Tibial nerve (tissue), 4 donors: ENCODE measurements at regions not wholly inside any gene's neighbourhood (a gene's known extent, or its start where the extent isn't known, plus 50 kb on each side); places are given as distances from the start of the nearest gene placed in this dataset.

Experiments used
- DNase-seq, 2 donors: peaks; one replicate each; pipeline ENCODE4 v3.0.0-alpha.2; 2019; ENCODE audit warnings: low spot score in 2 of 2
- H3K27ac ChIP-seq, 4 donors: fragments of 200-600 bp; sonication (generic) in 3 of 4; one replicate each; pipeline ENCODE4 v1.5.1; 2017 to 2019; ENCODE audit warnings: mild to moderate bottlenecking in 1 of 4
- H3K27me3 ChIP-seq, 2 donors: fragments of 200-600 bp; sonication (generic) in 1 of 2; one replicate each; pipeline versions ENCODE4 v1.5.1 to v1.6.0; 2017 to 2019
- H3K36me3 ChIP-seq, 3 donors: fragments of 200-600 bp; sonication (generic); one replicate each; pipeline ENCODE4 v1.5.1; 2018 to 2019
- H3K4me1 ChIP-seq, 4 donors: fragments of 200-600 bp; sonication (generic) in 3 of 4; one replicate each; pipeline ENCODE4 v1.5.1; 2017 to 2019
- H3K4me3 ChIP-seq, 4 donors: fragments of 200-600 bp; sonication (generic) in 3 of 4; one replicate each; pipeline ENCODE4 v1.5.1; 2017 to 2019; ENCODE audit warnings: mild to moderate bottlenecking in 1 of 4, moderate library complexity in 1 of 4
- H3K9me3 ChIP-seq, 4 donors: fragments of 200-600 bp; sonication (generic) in 3 of 4; one replicate each; pipeline ENCODE4 v1.5.1; 2017 to 2019
- CTCF ChIP-seq, 5 experiments: fragments of 200-600 bp in 3 of 5; fragments of 450-650 bp in 2 of 5; sonication (generic) in 3 of 5; IDR thresholded peaks; one replicate each; pipeline ENCODE4 v1.5.1; 2016 to 2019; ENCODE audit warnings: antibody characterized with exemption in 5 of 5, mild to moderate bottlenecking in 3 of 5, moderate library complexity in 2 of 5
- EP300 ChIP-seq, 2 donors: sonication (generic); formaldehyde crosslinking; IDR thresholded peaks; one replicate each; pipeline ENCODE4 v1.6.1; 2017; ENCODE audit warnings: antibody characterized with exemption in 2 of 2, mild to moderate bottlenecking in 1 of 2
- POLR2A ChIP-seq, 2 donors: fragments of 450-650 bp; IDR thresholded peaks; one replicate each; pipeline ENCODE4 v1.6.1; 2017; ENCODE audit warnings: antibody characterized with exemption in 2 of 2, mild to moderate bottlenecking in 2 of 2, moderate library complexity in 2 of 2
- WGBS, 2 donors: methylation state at CpG; one replicate each; pipeline ENCODE4 v1.1.5; 2018; 5-methylcytosine and 5-hydroxymethylcytosine counted together

- no peaks in the 10 kb centered on the region for H3K27me3 ChIP-seq
- H3K27ac ChIP-seq, result no peak overlapping the region
- H3K4me3 ChIP-seq, result no peak overlapping the region
- TF ChIP-seq POLR2A (IDR thresholded peaks at IDR 0.05) (no peak), CTCF (IDR thresholded peaks at IDR 0.05) (no peak), EP300 (IDR thresholded peaks at IDR 0.05) (no peak)
- H3K4me1 ChIP-seq, result no peaks in the 10 kb centered on the region
- no peak for DNase-seq
- H3K9me3 ChIP-seq, result no peaks in the 10 kb centered on the region
- no peaks in the 10 kb centered on the region for H3K36me3 ChIP-seq
These were observed 74.6 kb upstream of the TMEM106B start for GRCh38 chr7:12136523-12136922.

- 41 to 94% methylated on average over 1 of the region's 1 CpG for WGBS, 2 donors
- DNase-seq, result no peak
These were observed 73.8 kb upstream of the TMEM106B start for GRCh38 chr7:12137283-12137682.

GRCh38 chr7:12138421-12138820 is 72.7 kb upstream of the TMEM106B start:
- WGBS, 2 donors, result 85 to 89% methylated on average over 4 of the region's 4 CpGs
- TF ChIP-seq CTCF (IDR thresholded peaks at IDR 0.05) (no peak), EP300 (IDR thresholded peaks at IDR 0.05) (no peak), POLR2A (IDR thresholded peaks at IDR 0.05) (no peak)
- Histone ChIP-seq H3K4me1 (no peaks in the 10 kb centered on the region), H3K9me3 (no peaks in the 10 kb centered on the region), H3K27me3 (no peaks in the 10 kb centered on the region), H3K36me3 (no peaks in the 10 kb centered on the region), H3K4me3 (no peak overlapping the region), H3K27ac (no peak overlapping the region)
- no peak for DNase-seq

More at GRCh38 chr7:12137283-12137682, 73.8 kb upstream of the TMEM106B start:
- Histone ChIP-seq H3K9me3 (no peaks in the 10 kb centered on the region), H3K36me3 (no peaks in the 10 kb centered on the region), H3K4me3 (no peak overlapping the region), H3K27me3 (no peaks in the 10 kb centered on the region), H3K27ac (no peak overlapping the region), H3K4me1 (no peaks in the 10 kb centered on the region)
- TF ChIP-seq EP300 (IDR thresholded peaks at IDR 0.05) (no peak), POLR2A (IDR thresholded peaks at IDR 0.05) (no peak), CTCF (IDR thresholded peaks at IDR 0.05) (no peak)

DNA sequence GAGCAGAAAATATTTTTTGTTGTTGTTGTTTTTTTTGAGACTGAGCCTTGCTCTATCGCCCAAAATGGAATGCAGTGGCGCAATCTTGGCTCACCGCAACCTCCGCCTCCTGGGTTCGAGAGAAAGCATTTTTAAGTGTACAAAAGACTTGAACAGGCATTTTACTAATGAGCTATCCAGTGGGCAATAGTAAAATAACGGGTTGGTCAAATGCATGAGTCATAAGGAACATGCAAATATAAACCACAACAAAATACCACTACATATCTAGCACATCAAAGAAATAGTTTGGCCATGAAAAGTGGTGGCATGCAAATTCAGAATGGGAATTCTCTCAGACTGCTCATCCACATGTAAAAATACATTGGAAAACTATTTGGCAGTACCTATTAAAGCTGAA is 71.7 kb upstream of the TMEM106B start:
- H3K36me3 ChIP-seq, result no peaks in the 10 kb centered on the region
- TF ChIP-seq EP300 (IDR thresholded peaks at IDR 0.05), result no peak
- TF ChIP-seq CTCF (IDR thresholded peaks at IDR 0.05), result no peak
- TF ChIP-seq POLR2A (IDR thresholded peaks at IDR 0.05), result no peak
- H3K4me1 ChIP-seq, result no peaks in the 10 kb centered on the region
- no peak overlapping the region for H3K27ac ChIP-seq
- H3K9me3 ChIP-seq, result no peaks in the 10 kb centered on the region
- H3K27me3 ChIP-seq, result no peaks in the 10 kb centered on the region
- DNase-seq, result no peak
- no peak overlapping the region for H3K4me3 ChIP-seq
- 82 to 83% methylated on average over 6 of the region's 6 CpGs for WGBS, 2 donors

DNA sequence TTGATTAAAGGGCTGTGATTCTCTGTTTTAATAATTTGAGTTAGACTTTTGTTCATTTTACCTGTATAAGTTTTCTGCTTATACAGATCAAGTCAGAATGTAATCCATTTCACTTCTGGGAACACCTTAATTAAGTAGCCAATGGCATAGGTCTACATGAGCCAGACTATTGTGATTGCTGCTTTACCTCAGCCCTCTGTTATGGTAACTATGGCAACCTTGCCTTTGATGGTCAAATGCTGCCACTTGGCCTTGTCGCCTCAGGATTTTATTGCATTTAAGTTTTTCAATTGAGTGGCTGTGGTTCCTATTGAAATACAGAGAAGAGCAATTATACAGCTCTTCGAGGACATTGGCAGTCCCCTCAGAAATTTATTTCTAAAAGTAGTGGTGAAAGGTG is 64.3 kb upstream of the TMEM106B start:
- DNase-seq, result no peak
- H3K27me3 ChIP-seq, result no peaks in the 10 kb centered on the region
- no peak overlapping the region for H3K27ac ChIP-seq
- no peaks in the 10 kb centered on the region for H3K4me1 ChIP-seq
- H3K4me3 ChIP-seq, result no peak overlapping the region
- TF ChIP-seq POLR2A (IDR thresholded peaks at IDR 0.05), result no peak
- no peak for TF ChIP-seq EP300 (IDR thresholded peaks at IDR 0.05)
- no peak for TF ChIP-seq CTCF (IDR thresholded peaks at IDR 0.05)
- no peaks in the 10 kb centered on the region for H3K9me3 ChIP-seq
- H3K36me3 ChIP-seq, result no peaks in the 10 kb centered on the region
- WGBS, 2 donors, result 45 to 50% methylated on average over 2 of the region's 2 CpGs
